CD4-positive, alpha-beta T cell treated with Interleukin-17A for 1 hour (primary cell): ENCODE measurements at regions not wholly inside any gene's neighbourhood (a gene's known extent, or its start where the extent isn't known, plus 50 kb on each side); places are given as distances from the start of the nearest gene placed in this dataset.

Experiments
- DNase-seq: peaks from one replicate; pipeline ENCODE4 v3.0.0-alpha.2; 2020

DNA sequence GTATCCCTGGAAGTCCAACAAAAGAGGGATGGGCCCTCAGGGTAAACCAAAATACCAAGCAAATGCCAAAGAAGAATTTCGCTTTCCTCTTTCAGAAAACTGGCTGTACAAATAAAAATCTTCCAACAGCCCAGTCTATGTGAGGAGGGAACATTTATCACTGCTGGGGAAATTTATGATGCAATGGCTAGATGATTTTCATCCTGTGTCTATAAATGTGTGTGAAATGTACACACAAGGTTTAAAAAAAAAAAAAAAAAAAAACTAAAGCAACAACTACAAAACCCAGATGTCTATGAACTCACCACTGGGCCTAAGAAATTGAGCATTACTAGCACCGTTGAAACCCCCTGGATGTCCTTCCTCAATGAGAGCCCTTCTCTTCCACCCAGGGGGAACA lies 68.7 kb upstream of the SLC4A11 start:
- no peak for DNase-seq

DNA sequence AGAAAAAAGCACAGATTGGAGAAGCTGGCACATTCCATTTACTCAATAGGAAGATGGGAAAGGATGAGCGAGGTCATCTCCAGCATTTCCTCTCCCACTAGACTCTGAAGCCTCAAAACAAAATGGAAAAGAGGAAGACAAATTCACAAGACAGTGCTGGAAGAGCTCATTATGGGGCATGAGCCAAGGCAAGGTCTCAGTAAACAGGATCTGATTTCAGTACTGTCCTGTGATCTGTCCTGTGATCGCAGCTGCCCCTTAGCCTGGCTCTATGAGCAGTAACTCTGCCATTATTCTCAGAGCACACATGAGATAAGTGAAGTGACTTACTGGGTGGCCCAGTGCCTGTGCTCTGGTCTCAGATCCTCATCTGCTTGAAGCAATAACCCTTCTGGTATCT lies 68.1 kb upstream of the SLC4A11 start:
- DNase-seq: no peak

DNA sequence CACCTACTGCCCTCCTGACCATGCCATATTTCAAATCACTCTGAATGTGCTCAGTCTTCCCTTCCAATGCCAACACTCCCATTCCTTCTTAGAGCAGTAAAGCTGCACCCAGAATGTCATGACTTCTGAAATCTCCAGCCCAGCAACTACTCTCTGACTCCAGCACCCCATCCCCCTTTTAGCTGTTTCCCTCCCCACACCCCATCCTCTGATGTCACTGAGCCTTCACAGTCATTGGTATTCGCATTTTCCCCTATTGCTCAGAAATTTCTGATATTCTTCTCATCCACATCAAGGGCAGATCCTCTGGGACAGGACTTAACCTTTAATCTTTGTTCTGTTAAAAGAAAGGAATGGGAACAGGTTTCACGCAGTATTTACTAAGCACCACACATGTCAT lies 67.1 kb upstream of the SLC4A11 start:
- DNase-seq: no peak

DNA sequence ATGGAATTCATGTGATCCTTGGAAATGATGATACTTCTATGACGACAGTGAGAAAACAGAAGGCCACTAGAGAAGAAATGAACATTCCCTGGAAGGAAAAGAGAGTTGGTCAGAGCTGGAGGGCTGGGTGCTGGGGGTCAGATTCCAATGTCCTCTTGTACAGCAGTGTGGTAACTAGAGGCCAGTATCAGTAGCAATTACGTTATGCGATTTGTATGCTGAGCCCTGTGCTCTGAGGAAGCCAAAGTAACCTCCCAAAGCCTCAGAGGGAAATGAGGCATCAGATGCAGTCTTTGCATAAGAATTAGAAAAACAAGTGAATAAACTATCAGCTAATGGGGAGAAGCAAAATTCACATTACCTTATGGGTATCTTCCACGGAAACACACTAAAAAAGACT lies 65.5 kb upstream of the SLC4A11 start:
- DNase-seq: no peak

DNA sequence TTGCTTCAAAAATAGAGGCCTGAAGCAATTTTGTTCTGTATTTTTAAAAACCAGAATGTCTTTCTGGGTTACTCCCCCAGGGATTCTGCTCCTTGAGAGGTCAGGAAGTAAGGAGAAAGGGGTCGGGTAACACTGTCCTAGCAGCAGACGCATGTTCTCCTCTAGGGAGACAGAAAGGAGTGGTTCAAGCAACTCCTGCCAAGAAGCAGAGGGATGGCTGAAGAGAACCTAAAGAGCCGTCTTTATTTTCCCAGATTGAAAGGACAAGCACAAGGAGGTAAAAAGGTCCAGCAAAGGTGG lies 58.0 kb upstream of the SLC4A11 start:
- no peak for DNase-seq

DNA sequence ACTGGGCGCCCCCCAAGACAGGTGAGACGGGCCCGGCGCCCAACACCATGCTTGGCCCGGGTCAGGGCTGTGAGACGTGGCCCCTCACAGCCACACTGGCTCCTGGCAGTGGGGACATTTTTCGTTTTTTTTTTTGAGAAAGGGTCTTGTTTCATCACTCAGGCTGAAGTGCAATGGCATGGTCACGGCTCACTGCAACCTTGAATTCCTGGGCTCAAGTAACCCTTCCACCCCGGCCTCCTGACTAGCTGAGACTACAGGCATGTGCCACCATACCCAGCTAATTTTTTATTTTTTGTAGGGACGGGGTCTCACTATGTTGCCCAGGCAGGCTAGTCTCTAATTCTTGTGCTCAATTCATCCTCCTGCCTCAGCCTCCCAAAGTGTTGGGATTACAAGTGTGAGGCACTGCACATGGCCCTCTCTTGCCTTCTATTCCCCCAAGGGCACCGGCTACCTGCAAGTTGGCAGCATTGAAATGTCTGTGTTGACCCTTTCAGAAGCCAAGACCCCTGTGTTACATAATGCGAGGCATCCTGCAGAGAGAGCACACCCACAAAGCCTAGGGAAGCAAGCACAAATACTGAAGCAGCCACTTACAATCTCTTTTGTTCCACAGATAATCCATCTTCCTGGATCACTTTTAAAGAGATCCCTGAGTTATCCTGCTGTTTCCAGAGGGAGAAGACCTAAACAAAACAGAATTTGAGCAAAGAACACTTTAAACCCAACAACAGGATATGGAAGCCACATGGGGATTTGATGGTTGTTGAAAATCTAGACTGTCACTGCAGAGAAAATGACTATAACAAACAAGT lies 57.5 kb upstream of the SLC4A11 start:
- DNase-seq: no peak
